HL-60 (cell line): ENCODE measurements at regions not wholly inside any gene's neighbourhood (a gene's known extent, or its start where the extent isn't known, plus 50 kb on each side); places are given as distances from the start of the nearest gene placed in this dataset.

Source experiments
- DNase-seq, 2 experiments: peaks; one replicate each; pipeline ENCODE4 v3.0.0-alpha.2; 2010 to 2020; ENCODE audit warnings: low read depth in 1 of 2, low spot score in 1 of 2
- H3K27ac ChIP-seq: fragments of 250-450 bp; sonication (Bioruptor Pico); replicated peaks from 2 replicates; pipeline ENCODE4 v1.5.1; 2020; ENCODE audit warnings: mild to moderate bottlenecking, moderate library complexity
- H3K27me3 ChIP-seq: fragments of 250-450 bp; sonication (Bioruptor Pico); 2 replicates; pipeline ENCODE4 v1.5.1; 2021; ENCODE audit warnings: mild to moderate bottlenecking, moderate library complexity; ENCODE audit not compliant: insufficient read depth, poor library complexity, severe bottlenecking
- H3K4me3 ChIP-seq: replicated peaks from 2 replicates; pipeline ENCODE4 v1.5.1; 2011; ENCODE audit warnings: mild to moderate bottlenecking, control low read depth, low read length; ENCODE audit not compliant: insufficient read depth
- GABPA ChIP-seq: IDR thresholded peaks from 2 replicates; pipeline ENCODE4 v1.6.1; 2012; ENCODE audit warnings: low read depth
- POLR2AphosphoS5 ChIP-seq: IDR thresholded peaks from 2 replicates; pipeline ENCODE4 v1.6.1; 2012; ENCODE audit warnings: low read depth
- REST ChIP-seq: IDR thresholded peaks from 2 replicates; pipeline ENCODE4 v1.6.1; 2012; ENCODE audit warnings: low read depth; ENCODE audit not compliant: insufficient replicate concordance
- SPI1 ChIP-seq: IDR thresholded peaks from 2 replicates; pipeline ENCODE4 v1.6.1; 2012; ENCODE audit warnings: low read depth, mild to moderate bottlenecking, borderline replicate concordance
- TF ChIP-seq, protein P1 (sequence below): IDR thresholded peaks from one replicate; pipeline ENCODE4 v1.5.1; 2011; ENCODE audit warnings: low read length, control low read depth, inconsistent platforms; ENCODE audit not compliant: insufficient read depth

GRCh38 chr4:33696041-33696440 lies 2548.3 kb downstream of the ARAP2 start:
- Histone ChIP-seq H3K27me3 (no peaks in the 10 kb centered on the region), H3K4me3 (no peak overlapping the region), H3K27ac (no peak overlapping the region)
- TF ChIP-seq REST: no peak
- TF ChIP-seq, protein P1, sequence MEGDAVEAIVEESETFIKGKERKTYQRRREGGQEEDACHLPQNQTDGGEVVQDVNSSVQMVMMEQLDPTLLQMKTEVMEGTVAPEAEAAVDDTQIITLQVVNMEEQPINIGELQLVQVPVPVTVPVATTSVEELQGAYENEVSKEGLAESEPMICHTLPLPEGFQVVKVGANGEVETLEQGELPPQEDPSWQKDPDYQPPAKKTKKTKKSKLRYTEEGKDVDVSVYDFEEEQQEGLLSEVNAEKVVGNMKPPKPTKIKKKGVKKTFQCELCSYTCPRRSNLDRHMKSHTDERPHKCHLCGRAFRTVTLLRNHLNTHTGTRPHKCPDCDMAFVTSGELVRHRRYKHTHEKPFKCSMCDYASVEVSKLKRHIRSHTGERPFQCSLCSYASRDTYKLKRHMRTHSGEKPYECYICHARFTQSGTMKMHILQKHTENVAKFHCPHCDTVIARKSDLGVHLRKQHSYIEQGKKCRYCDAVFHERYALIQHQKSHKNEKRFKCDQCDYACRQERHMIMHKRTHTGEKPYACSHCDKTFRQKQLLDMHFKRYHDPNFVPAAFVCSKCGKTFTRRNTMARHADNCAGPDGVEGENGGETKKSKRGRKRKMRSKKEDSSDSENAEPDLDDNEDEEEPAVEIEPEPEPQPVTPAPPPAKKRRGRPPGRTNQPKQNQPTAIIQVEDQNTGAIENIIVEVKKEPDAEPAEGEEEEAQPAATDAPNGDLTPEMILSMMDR: no peak
- no peak for TF ChIP-seq POLR2AphosphoS5
- TF ChIP-seq GABPA: no peak
- TF ChIP-seq SPI1: no peak
- DNase-seq: no peak

GRCh38 chr4:33696586-33696985 lies 2547.7 kb downstream of the ARAP2 start:
- no peak for DNase-seq
- TF ChIP-seq SPI1: no peak
- Histone ChIP-seq H3K4me3 (no peak overlapping the region), H3K27ac (no peak overlapping the region), H3K27me3 (no peaks in the 10 kb centered on the region)

DNA sequence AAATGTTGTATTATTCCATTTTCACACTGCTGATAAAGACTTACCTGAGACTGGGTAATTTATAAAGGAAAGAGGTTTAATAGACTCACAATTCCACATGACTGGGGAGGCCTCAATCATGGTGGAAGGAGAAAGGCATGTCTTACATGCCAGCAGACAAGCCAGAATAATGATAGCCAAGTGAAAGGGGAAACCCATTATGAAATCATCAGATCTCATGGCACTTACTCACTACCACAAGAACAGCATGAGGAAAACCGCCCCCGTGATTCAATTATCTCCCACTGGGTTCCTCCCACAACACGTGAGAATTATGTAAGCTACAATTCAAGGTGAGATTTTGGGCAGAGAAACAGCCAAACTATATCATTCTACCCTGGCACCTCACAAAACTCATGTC lies 2535.1 kb downstream of the ARAP2 start:
- no peak for DNase-seq
- no peaks in the 10 kb centered on the region for H3K27me3 ChIP-seq
- TF ChIP-seq, protein P1: no peak
- no peak for TF ChIP-seq SPI1
- TF ChIP-seq GABPA: no peak
- TF ChIP-seq POLR2AphosphoS5: no peak
- H3K4me3 ChIP-seq: no peak overlapping the region
- H3K27ac ChIP-seq: no peak overlapping the region

- TF ChIP-seq, protein P1: no peak
- no peak for TF ChIP-seq SPI1
- no peak for TF ChIP-seq GABPA
- no peak for TF ChIP-seq REST
- no peak for TF ChIP-seq POLR2AphosphoS5
- no peaks in the 10 kb centered on the region for H3K27me3 ChIP-seq
Measured at GRCh38 chr4:33711826-33712225, 2532.5 kb downstream of the ARAP2 start.

More at GRCh38 chr4:33711826-33712225, 2532.5 kb downstream of the ARAP2 start:
- no peak for DNase-seq
- Histone ChIP-seq H3K27ac (no peak overlapping the region), H3K4me3 (no peak overlapping the region)
